Caco-2 (cell line): ENCODE measurements at regions not wholly inside any gene's neighbourhood (a gene's known extent, or its start where the extent isn't known, plus 50 kb on each side); places are given as distances from the start of the nearest gene placed in this dataset.
A peak's percentile ranks its signal among the peaks of the same experiment; 100 is the strongest.

Experiments
- BruUV-seq: library from RNA; stranded (reverse); fragments of 400-500 nt; replicated peaks from 2 replicates; lab custom pipeline; 2021; lab: Mats Ljungman, UMichigan
- CTCF ChIA-PET: fragments of 300-600 bp; sonication (Branson Sonifier 250); formaldehyde crosslinking; loops from one replicate; lab custom pipeline; 2022; ENCODE audit warnings: antibody characterized with exemption; lab: Charles Lee
- POLR2A ChIA-PET: fragments of 300-600 bp; sonication (Branson Sonifier 250); formaldehyde crosslinking; loops from one replicate; lab custom pipeline; 2022; ENCODE audit warnings: antibody characterized with exemption; lab: Charles Lee
- DNase-seq, 2 experiments: peaks; one replicate each; pipeline versions ENCODE4 v3.0.0 to v3.0.0-alpha.2; 2020 to 2022
- H3K27me3 ChIP-seq: replicated peaks from 2 replicates; pipeline ENCODE4 v1.6.0; 2011; ENCODE audit warnings: low read length; ENCODE audit not compliant: control insufficient read depth, insufficient read depth
- H3K36me3 ChIP-seq: 2 replicates; pipeline ENCODE4 v1.5.1; 2011; ENCODE audit warnings: low read length; ENCODE audit not compliant: control insufficient read depth, insufficient read depth
- H3K4me1 ChIP-seq: fragments of 250-450 bp; sonication (Bioruptor Pico); 2 replicates; pipeline ENCODE4 v1.5.1; 2020; ENCODE audit warnings: mild to moderate bottlenecking
- H3K4me3 ChIP-seq: 2 replicates; pipeline ENCODE4 v1.5.1; 2011; ENCODE audit warnings: low read depth, mild to moderate bottlenecking, control low read depth, low read length
- H3K9me3 ChIP-seq: fragments of 250-450 bp; sonication (Bioruptor Pico); 2 replicates; pipeline ENCODE4 v1.5.1; 2020; ENCODE audit warnings: mild to moderate bottlenecking, moderate library complexity
- H3K27ac Mint-ChIP-seq: one replicate; pipeline ENCODE4 v1.8.0; 2022; ENCODE audit warnings: mixed read lengths; ENCODE audit not compliant: unreplicated experiment
- H3K27me3 Mint-ChIP-seq: one replicate; pipeline ENCODE4 v1.8.0; 2022; ENCODE audit warnings: mixed read lengths; ENCODE audit not compliant: insufficient read depth, unreplicated experiment
- H3K36me3 Mint-ChIP-seq: one replicate; pipeline ENCODE4 v1.8.0; 2022; ENCODE audit warnings: mild to moderate bottlenecking, mixed read lengths; ENCODE audit not compliant: insufficient read depth, unreplicated experiment
- H3K4me1 Mint-ChIP-seq: one replicate; pipeline ENCODE4 v1.8.0; 2022; ENCODE audit warnings: low read depth, mixed read lengths; ENCODE audit not compliant: unreplicated experiment
- H3K4me3 Mint-ChIP-seq: one replicate; pipeline ENCODE4 v1.8.0; 2022; ENCODE audit warnings: mild to moderate bottlenecking, moderate library complexity, mixed read lengths; ENCODE audit not compliant: unreplicated experiment
- H3K9me3 Mint-ChIP-seq: one replicate; pipeline ENCODE4 v1.8.0; 2022; ENCODE audit warnings: mixed read lengths; ENCODE audit not compliant: unreplicated experiment
- intact Hi-C: fragments of 100-400 bp; cut with micrococcal nuclease; formaldehyde crosslinking; loops from one replicate; pipeline ENCODE4 v1.10.0; 2022; ENCODE audit not compliant: unreplicated experiment
- TF ChIP-seq, protein P1 (sequence below), 2 experiments: fragments of 200-600 bp in 1 of 2; IDR thresholded peaks; 1 replicate in 1 of 2; 2 replicates in 1 of 2; pipeline versions ENCODE4 v1.5.1 to v1.8.0; 2011 to 2022; ENCODE audit warnings: antibody characterized with exemption in 1 of 2, control low read depth in 1 of 2, inconsistent platforms in 1 of 2, low read depth in 1 of 2, low read length in 1 of 2, mild to moderate bottlenecking in 1 of 2, moderate library complexity in 1 of 2; ENCODE audit not compliant: insufficient read depth in 1 of 2, severe bottlenecking in 1 of 2, unreplicated experiment in 1 of 2

GRCh38 chr9:126275386-126276001, 51.1 kb upstream of the MVB12B start:
- Mint-ChIP-seq H3K27ac (peak overlapping the region; percentile 78), H3K9me3 (peaks cover 9% of the 10 kb centered on the region), H3K4me1 (peaks cover 14% of the 10 kb centered on the region), H3K27me3 (peaks cover 4% of the 10 kb centered on the region), H3K36me3 (no peaks in the 10 kb centered on the region), H3K4me3 (no peak overlapping the region)
- H3K4me1 ChIP-seq, result peaks cover 13% of the 10 kb centered on the region
- intact Hi-C loops, result no loop called here
- H3K9me3 ChIP-seq, result peaks cover 6% of the 10 kb centered on the region; the same call in 1 of the 2 replicates
- H3K4me3 ChIP-seq, result no peak overlapping the region
- CTCF ChIA-PET, result no interaction called here
- no TSS peak for BruUV-seq
- TF ChIP-seq, protein P1, sequence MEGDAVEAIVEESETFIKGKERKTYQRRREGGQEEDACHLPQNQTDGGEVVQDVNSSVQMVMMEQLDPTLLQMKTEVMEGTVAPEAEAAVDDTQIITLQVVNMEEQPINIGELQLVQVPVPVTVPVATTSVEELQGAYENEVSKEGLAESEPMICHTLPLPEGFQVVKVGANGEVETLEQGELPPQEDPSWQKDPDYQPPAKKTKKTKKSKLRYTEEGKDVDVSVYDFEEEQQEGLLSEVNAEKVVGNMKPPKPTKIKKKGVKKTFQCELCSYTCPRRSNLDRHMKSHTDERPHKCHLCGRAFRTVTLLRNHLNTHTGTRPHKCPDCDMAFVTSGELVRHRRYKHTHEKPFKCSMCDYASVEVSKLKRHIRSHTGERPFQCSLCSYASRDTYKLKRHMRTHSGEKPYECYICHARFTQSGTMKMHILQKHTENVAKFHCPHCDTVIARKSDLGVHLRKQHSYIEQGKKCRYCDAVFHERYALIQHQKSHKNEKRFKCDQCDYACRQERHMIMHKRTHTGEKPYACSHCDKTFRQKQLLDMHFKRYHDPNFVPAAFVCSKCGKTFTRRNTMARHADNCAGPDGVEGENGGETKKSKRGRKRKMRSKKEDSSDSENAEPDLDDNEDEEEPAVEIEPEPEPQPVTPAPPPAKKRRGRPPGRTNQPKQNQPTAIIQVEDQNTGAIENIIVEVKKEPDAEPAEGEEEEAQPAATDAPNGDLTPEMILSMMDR (IDR thresholded peaks at IDR 0.05; ENCODE audit: insufficient read depth in 1 of 2, low read depth in 1 of 2, low read length in 1 of 2, severe bottlenecking in 1 of 2, unreplicated experiment in 1 of 2), result no peak
- no peak for DNase-seq
- POLR2A ChIA-PET, result no interaction called here
- no peaks in the 10 kb centered on the region for H3K27me3 ChIP-seq
- no peaks in the 10 kb centered on the region for H3K36me3 ChIP-seq

- H3K27me3 ChIP-seq, result no peaks in the 10 kb centered on the region
- DNase-seq, result no peak
- peaks cover 6% of the 10 kb centered on the region; the same call in 1 of the 2 replicates for H3K9me3 ChIP-seq
- H3K36me3 Mint-ChIP-seq, result no peaks in the 10 kb centered on the region
- POLR2A ChIA-PET, result no interaction called here
- peaks cover 14% of the 10 kb centered on the region for H3K4me1 Mint-ChIP-seq
- peaks cover 13% of the 10 kb centered on the region for H3K4me1 ChIP-seq
- H3K27ac Mint-ChIP-seq, result peak overlapping the region; percentile 78
- peaks cover 4% of the 10 kb centered on the region for H3K27me3 Mint-ChIP-seq
- no peak overlapping the region for H3K4me3 Mint-ChIP-seq
- CTCF ChIA-PET, result no interaction called here
- intact Hi-C loops, result no loop called here
- no peak overlapping the region for H3K4me3 ChIP-seq
- TF ChIP-seq, protein P1 (IDR thresholded peaks at IDR 0.05; ENCODE audit: insufficient read depth in 1 of 2, low read depth in 1 of 2, low read length in 1 of 2, severe bottlenecking in 1 of 2, unreplicated experiment in 1 of 2), result no peak
- no TSS peak for BruUV-seq
- peaks cover 9% of the 10 kb centered on the region for H3K9me3 Mint-ChIP-seq
- no peaks in the 10 kb centered on the region for H3K36me3 ChIP-seq
Measured at GRCh38 chr9:126276056-126276728, 50.4 kb upstream of the MVB12B start.
